Vagina (tissue), 2 donors: ENCODE measurements at regions not wholly inside any gene's neighbourhood (a gene's known extent, or its start where the extent isn't known, plus 50 kb on each side); places are given as distances from the start of the nearest gene placed in this dataset.

ENCODE experiments used
- DNase-seq, 2 donors: peaks; one replicate each; pipeline ENCODE4 v3.0.0-alpha.2; 2017; ENCODE audit errors: extremely low spot score in 2 of 2
- H3K27ac ChIP-seq: fragments of 200-600 bp; sonication (generic); one replicate; pipeline ENCODE4 v1.5.1; 2019
- H3K27me3 ChIP-seq: fragments of 200-600 bp; sonication (generic); one replicate; pipeline ENCODE4 v1.5.1; 2019
- H3K36me3 ChIP-seq, 2 donors: fragments of 200-600 bp; sonication (generic); one replicate each; pipeline ENCODE4 v1.5.1; 2017 to 2019
- H3K4me1 ChIP-seq: fragments of 200-600 bp; sonication (generic); one replicate; pipeline ENCODE4 v1.5.1; 2019
- H3K4me3 ChIP-seq, 2 donors: fragments of 200-600 bp; sonication (generic); 1 replicate in 1 of 2; 2 replicates in 1 of 2; pipeline ENCODE4 v1.5.1; 2016 to 2019
- H3K9me3 ChIP-seq: fragments of 200-600 bp; sonication (generic); one replicate; pipeline ENCODE4 v1.5.1; 2019
- POLR2A ChIP-seq, 2 donors: fragments of 450-650 bp; IDR thresholded peaks; one replicate each; pipeline ENCODE4 v1.6.1; 2017; ENCODE audit warnings: antibody characterized with exemption in 2 of 2, mild to moderate bottlenecking in 2 of 2, moderate library complexity in 2 of 2
- POLR2AphosphoS5 ChIP-seq, 2 donors: sonication (generic); formaldehyde crosslinking; IDR thresholded peaks; one replicate each; pipeline ENCODE4 v1.9.0; 2017; ENCODE audit warnings: antibody characterized with exemption in 2 of 2, mild to moderate bottlenecking in 2 of 2, low read depth in 1 of 2; ENCODE audit not compliant: insufficient read depth in 1 of 2
- intact Hi-C: fragments of 100-400 bp; cut with DNase I; formaldehyde crosslinking; loops from one replicate; pipeline ENCODE4 v1.15.1; 2023
- TF ChIP-seq, protein P1 (sequence below), 3 experiments: fragments of 450-650 bp in 2 of 3; fragments of 200-600 bp in 1 of 3; sonication (generic) in 1 of 3; IDR thresholded peaks; one replicate each; pipeline ENCODE4 v1.5.1; 2017 to 2019; ENCODE audit warnings: antibody characterized with exemption in 3 of 3, mild to moderate bottlenecking in 2 of 3, moderate library complexity in 2 of 3

DNA sequence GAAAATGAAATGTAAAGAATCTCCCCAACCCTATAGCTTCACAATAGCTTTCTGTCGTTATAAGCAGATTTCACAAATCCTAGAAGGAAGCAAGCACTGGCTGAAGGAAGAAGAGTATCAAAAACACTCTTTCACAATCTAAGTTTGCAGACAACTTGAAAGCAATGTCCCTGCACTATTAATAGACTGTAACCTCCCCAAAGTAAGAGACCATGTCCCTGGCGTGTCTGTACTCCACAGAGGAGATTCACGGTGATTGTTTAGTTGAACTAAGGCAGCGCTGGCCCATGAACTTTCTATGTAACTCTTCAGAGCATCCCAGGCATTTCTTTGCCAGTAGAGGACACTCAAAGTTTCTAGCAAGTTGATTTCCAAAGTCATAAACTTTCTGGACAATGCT, 128.0 kb upstream of the HNRNPA3 start:
- intact Hi-C loops = no loop called here
- Histone ChIP-seq H3K27ac (no peak overlapping the region), H3K4me1 (no peaks in the 10 kb centered on the region), H3K4me3 (no peak overlapping the region), H3K36me3 (no peaks in the 10 kb centered on the region), H3K9me3 (no peaks in the 10 kb centered on the region), H3K27me3 (no peaks in the 10 kb centered on the region)
- TF ChIP-seq POLR2A (IDR thresholded peaks at IDR 0.05) (no peak), POLR2AphosphoS5 (IDR thresholded peaks at IDR 0.05; ENCODE audit: insufficient read depth in 1 of 2, low read depth in 1 of 2) (no peak)
- TF ChIP-seq, protein P1, sequence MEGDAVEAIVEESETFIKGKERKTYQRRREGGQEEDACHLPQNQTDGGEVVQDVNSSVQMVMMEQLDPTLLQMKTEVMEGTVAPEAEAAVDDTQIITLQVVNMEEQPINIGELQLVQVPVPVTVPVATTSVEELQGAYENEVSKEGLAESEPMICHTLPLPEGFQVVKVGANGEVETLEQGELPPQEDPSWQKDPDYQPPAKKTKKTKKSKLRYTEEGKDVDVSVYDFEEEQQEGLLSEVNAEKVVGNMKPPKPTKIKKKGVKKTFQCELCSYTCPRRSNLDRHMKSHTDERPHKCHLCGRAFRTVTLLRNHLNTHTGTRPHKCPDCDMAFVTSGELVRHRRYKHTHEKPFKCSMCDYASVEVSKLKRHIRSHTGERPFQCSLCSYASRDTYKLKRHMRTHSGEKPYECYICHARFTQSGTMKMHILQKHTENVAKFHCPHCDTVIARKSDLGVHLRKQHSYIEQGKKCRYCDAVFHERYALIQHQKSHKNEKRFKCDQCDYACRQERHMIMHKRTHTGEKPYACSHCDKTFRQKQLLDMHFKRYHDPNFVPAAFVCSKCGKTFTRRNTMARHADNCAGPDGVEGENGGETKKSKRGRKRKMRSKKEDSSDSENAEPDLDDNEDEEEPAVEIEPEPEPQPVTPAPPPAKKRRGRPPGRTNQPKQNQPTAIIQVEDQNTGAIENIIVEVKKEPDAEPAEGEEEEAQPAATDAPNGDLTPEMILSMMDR (IDR thresholded peaks at IDR 0.05) = no peak
- no peak for DNase-seq

DNA sequence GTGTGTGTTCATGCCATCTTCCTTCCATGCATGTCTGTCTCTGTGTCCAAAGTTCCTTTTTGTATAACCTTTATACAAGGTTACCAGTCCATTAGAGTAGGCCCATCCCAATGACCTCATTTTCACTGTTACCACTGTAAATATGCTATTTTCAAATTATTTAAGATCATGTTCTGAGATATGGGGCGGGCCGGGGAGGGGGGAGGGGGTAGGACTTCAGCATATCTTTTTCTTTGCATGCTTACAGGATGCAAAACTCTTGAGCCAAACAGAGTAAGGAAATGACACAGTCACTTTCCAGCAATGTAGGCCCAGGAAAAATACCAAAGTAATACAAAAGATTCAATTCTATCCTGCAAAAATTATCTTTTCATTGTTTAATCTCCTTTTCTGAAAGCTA, 124.1 kb upstream of the HNRNPA3 start:
- Histone ChIP-seq H3K36me3 (no peaks in the 10 kb centered on the region), H3K4me1 (no peaks in the 10 kb centered on the region), H3K4me3 (no peak overlapping the region), H3K9me3 (no peaks in the 10 kb centered on the region), H3K27ac (no peak overlapping the region), H3K27me3 (no peaks in the 10 kb centered on the region)
- DNase-seq = no peak
- intact Hi-C loops = no loop called here
- TF ChIP-seq, protein P1 (IDR thresholded peaks at IDR 0.05) = no peak
- TF ChIP-seq POLR2AphosphoS5 (IDR thresholded peaks at IDR 0.05; ENCODE audit: insufficient read depth in 1 of 2, low read depth in 1 of 2) (no peak), POLR2A (IDR thresholded peaks at IDR 0.05) (no peak)

DNA sequence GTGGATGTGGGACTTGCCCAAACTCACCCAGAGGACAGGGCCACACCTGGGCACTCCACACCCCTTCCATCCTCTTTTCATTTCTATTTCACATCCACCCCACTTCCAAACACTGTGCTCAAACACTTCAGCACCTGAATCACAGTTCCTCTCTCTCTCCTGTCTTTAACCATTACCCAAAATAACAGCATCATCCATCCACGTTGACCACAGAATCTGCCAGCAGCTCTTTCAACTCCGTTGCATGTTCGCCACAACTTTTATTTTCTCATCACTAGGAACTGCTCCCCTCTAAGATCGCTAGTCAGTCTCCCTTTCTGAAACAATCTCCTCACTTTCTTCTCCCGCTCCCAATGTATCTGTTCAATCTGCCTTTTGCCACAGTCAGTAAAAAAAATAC, 121.6 kb upstream of the HNRNPA3 start:
- H3K4me1 ChIP-seq = no peaks in the 10 kb centered on the region
- no peaks in the 10 kb centered on the region for H3K36me3 ChIP-seq
- TF ChIP-seq, protein P1 (IDR thresholded peaks at IDR 0.05) = no peak
- no peak for TF ChIP-seq POLR2AphosphoS5 (IDR thresholded peaks at IDR 0.05; ENCODE audit: insufficient read depth in 1 of 2, low read depth in 1 of 2)
- no peak for TF ChIP-seq POLR2A (IDR thresholded peaks at IDR 0.05)
- H3K27ac ChIP-seq = no peak overlapping the region
- no peaks in the 10 kb centered on the region for H3K27me3 ChIP-seq
- DNase-seq = no peak
- H3K9me3 ChIP-seq = no peaks in the 10 kb centered on the region
- intact Hi-C loops = no loop called here
- no peak overlapping the region for H3K4me3 ChIP-seq

DNA sequence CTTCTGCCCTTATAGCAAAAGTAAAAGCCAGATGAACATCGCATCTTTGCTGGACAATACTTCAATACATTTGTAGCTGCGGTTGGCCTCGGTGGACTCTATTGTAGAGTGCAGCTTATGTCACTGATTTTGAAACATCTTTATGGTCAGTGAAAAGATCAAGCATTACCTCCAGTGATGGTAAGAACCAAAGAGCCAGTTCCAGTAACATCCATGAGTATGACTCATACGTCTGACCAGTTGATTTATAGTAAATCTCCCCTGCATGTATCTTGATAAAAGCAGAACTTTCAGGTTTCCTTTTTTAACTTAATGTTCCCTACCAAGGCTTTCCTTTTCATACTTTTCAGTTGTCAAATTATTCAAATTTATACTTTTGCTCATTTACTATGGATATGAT, 119.2 kb upstream of the HNRNPA3 start:
- no peak for DNase-seq
- no peak for TF ChIP-seq POLR2AphosphoS5 (IDR thresholded peaks at IDR 0.05; ENCODE audit: insufficient read depth in 1 of 2, low read depth in 1 of 2)
- TF ChIP-seq, protein P1 (IDR thresholded peaks at IDR 0.05) = no peak
- TF ChIP-seq POLR2A (IDR thresholded peaks at IDR 0.05) = no peak
- Histone ChIP-seq H3K4me1 (no peaks in the 10 kb centered on the region), H3K9me3 (no peaks in the 10 kb centered on the region), H3K4me3 (no peak overlapping the region), H3K27me3 (no peaks in the 10 kb centered on the region), H3K36me3 (no peaks in the 10 kb centered on the region), H3K27ac (no peak overlapping the region)
- intact Hi-C loops = no loop called here

DNA sequence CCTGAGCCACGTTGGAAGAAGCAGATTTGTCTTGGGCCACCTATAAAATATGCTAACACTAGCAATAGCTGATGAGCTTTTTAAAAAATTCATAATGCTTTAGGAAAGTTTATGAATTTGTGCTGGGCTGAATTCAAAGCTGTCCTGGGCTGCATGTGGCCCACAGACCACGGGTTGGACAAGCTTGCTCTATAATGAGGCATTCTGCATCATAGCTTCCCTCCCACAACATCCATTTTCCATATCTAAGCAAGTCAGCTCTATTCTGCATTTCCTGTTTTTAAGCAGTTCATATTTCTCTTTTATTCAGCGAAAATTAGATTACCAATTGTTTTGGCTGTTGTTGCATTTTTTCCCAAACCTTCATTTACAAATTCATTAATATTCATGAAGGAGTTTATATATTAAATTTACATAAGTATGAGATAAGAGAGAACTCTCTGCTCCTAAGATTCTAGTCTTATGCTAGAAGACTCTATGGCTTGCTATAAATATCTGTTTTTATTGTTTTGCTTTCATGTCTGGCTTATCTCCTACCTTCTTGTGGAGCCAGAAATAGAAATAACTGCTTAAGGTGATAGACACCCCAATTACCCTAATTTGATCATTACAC, 114.5 kb upstream of the HNRNPA3 start:
- no peaks in the 10 kb centered on the region for H3K9me3 ChIP-seq
- H3K27ac ChIP-seq = no peak overlapping the region
- H3K36me3 ChIP-seq = no peaks in the 10 kb centered on the region
- no peak overlapping the region for H3K4me3 ChIP-seq
- intact Hi-C loops = no loop called here
- DNase-seq = no peak
- no peaks in the 10 kb centered on the region for H3K27me3 ChIP-seq
- H3K4me1 ChIP-seq = no peaks in the 10 kb centered on the region
- TF ChIP-seq POLR2A (IDR thresholded peaks at IDR 0.05) (no peak), POLR2AphosphoS5 (IDR thresholded peaks at IDR 0.05; ENCODE audit: insufficient read depth in 1 of 2, low read depth in 1 of 2) (no peak)
- TF ChIP-seq, protein P1 (IDR thresholded peaks at IDR 0.05) = no peak
